Large intestine (tissue), 3 donors: ENCODE measurements at regions not wholly inside any gene's neighbourhood (a gene's known extent, or its start where the extent isn't known, plus 50 kb on each side); places are given as distances from the start of the nearest gene placed in this dataset.
"Not testable (repeated sequence)": the region's sequence is repeated elsewhere in the genome, so short reads cannot be mapped to it uniquely, and the experiment has no call there.

Experiments
- DNase-seq, 2 donors: peaks; one replicate each; pipeline versions ENCODE4 v3.0.0 to v3.0.0-alpha.2; 2013
- H3K27ac ChIP-seq: one replicate; pipeline ENCODE4 v1.5.1; 2013; ENCODE audit warnings: low read length
- H3K27me3 ChIP-seq: 2 replicates; pipeline ENCODE4 v1.6.1; 2013; ENCODE audit warnings: low read length; ENCODE audit not compliant: control insufficient read depth, insufficient read depth
- H3K36me3 ChIP-seq: 2 replicates; pipeline ENCODE4 v1.6.1; 2013; ENCODE audit warnings: low read length; ENCODE audit not compliant: control insufficient read depth, insufficient read depth
- H3K4me1 ChIP-seq: one replicate; pipeline ENCODE4 v1.6.1; 2013; ENCODE audit warnings: low read length; ENCODE audit not compliant: control insufficient read depth, insufficient read depth
- H3K4me3 ChIP-seq: one replicate; pipeline ENCODE4 v1.5.1; 2013; ENCODE audit warnings: low read length
- H3K9me3 ChIP-seq: one replicate; pipeline ENCODE4 v1.6.1; 2013; ENCODE audit warnings: mild to moderate bottlenecking, low read depth, low read length, moderate library complexity; ENCODE audit not compliant: control insufficient read depth
- WGBS: methylation state at CpG from one replicate; pipeline ENCODE4 v1.1.5; 2013; ENCODE audit warnings: low lambda C conversion rate; ENCODE audit not compliant: insufficient coverage; 5-methylcytosine and 5-hydroxymethylcytosine counted together

DNA sequence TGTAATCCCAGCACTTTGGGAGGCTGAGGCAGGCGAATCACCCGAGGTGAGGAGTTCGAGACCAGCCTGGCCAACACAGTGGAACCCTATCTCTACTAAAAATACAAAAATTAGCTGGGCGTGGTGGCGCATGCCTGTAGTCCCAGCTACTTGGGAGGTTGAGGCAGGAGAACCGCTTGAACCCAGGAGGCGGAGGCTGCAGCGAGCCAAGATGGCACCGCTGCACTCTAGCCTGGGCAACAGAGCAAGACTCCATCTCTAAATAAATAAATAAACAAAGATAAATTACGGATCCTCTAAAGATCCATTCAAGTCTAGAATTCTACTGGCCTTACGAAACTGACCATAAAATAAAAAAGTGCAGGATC is 60.4 kb downstream of the SIPA1L2 start:
- no CpG with 5 or more reads among the region's 11 CpGs for WGBS
- H3K27me3 ChIP-seq, H3K4me3 ChIP-seq, H3K9me3 ChIP-seq, H3K36me3 ChIP-seq, H3K27ac ChIP-seq, H3K4me1 ChIP-seq, DNase-seq: not testable (repeated sequence)

DNA sequence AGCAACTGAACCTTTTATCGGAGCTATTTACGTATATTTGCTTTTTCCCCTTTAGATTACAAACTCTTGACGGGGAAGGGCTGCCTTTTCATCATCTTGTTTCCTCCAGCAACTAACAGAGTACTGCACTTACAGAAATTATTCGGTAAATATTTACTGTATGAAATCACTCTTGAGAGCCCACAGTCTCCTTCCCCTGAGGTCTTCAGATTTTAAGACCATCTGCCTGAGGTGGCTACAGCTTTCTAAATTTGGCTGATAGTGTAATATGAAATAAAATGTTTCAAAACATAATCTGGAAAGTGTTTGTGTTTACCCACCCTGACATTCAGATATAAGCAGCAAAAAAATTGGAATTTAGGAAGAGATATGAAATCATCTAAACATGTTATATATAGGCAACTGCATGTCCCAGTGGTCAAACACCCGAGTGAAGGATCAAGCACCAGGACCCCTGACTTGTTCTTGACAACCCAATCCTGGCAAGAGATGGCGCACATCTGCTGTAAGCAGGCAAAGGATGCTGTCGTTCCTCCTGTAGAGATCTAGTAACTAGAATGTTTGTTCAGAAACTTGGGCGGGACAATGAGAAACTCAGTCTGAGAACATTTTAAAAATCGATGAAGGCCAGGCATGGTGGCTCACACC is 60.9 kb downstream of the SIPA1L2 start:
- WGBS, result 42% methylated on average over 3 of the region's 9 CpGs
- no peaks in the 10 kb centered on the region for H3K4me1 ChIP-seq

DNA sequence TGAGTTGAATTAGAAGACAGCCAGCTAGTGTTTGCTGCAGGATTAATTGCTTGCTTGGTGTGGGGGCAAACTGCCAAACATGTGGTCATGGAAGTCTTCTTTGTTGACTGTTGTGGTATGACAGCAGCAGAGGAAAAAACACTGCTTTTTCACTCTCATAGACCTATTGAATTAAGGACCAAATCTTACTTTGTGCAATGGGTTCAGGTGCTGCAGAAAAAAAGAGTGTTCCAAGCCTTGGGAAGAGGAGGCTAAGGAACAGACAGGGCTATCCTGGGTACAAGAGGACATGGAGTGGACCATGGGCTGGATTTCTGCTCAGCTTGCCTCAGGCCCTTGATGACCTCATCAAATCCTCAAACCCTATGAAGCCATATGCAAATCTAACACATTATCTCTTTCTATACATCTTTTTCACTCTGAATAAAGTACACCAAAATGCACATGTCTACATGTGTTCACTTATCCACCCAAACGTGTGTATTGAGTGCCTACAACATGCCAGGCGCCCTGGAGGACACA is 61.5 kb downstream of the SIPA1L2 start:
- H3K9me3 ChIP-seq, result no peaks in the 10 kb centered on the region
- no peak overlapping the region for H3K27ac ChIP-seq
- H3K36me3 ChIP-seq, result no peaks in the 10 kb centered on the region
- H3K4me1 ChIP-seq, result no peaks in the 10 kb centered on the region
- no peak overlapping the region for H3K4me3 ChIP-seq
- no peaks in the 10 kb centered on the region for H3K27me3 ChIP-seq
- WGBS, result no CpG with 5 or more reads among the region's 2 CpGs
- no peak for DNase-seq

More for the DNA sequence above, 60.9 kb downstream of the SIPA1L2 start:
- Histone ChIP-seq H3K27me3 (no peaks in the 10 kb centered on the region), H3K9me3 (no peaks in the 10 kb centered on the region), H3K36me3 (no peaks in the 10 kb centered on the region), H3K4me3 (no peak overlapping the region), H3K27ac (no peak overlapping the region)
- no peak for DNase-seq

DNA sequence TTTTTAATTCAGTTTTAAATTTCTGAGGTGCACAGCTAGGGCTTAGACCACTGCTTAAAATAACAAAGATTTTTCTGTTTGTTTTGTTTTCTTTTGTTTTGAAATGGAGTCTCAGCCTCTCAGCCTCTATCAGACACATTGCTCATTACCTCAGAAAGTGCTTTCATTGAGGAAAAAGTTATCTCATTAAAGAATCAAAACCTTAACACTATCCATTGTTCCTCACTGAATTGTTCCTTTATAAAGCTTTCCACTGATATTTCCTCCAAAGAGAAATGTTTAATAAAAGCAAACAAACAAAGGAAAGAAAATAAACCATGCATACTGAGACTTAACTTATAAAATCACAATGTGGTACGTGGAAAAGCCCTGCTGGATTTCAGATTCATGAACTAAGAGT is 63.8 kb downstream of the SIPA1L2 start:
- H3K9me3 ChIP-seq, result no peaks in the 10 kb centered on the region
- no peaks in the 10 kb centered on the region for H3K4me1 ChIP-seq
- 86% methylated on average over 1 of the region's 1 CpG for WGBS
- H3K4me3 ChIP-seq, result no peak overlapping the region
- no peak overlapping the region for H3K27ac ChIP-seq
- no peaks in the 10 kb centered on the region for H3K27me3 ChIP-seq
- DNase-seq, result no peak
- no peaks in the 10 kb centered on the region for H3K36me3 ChIP-seq

DNA sequence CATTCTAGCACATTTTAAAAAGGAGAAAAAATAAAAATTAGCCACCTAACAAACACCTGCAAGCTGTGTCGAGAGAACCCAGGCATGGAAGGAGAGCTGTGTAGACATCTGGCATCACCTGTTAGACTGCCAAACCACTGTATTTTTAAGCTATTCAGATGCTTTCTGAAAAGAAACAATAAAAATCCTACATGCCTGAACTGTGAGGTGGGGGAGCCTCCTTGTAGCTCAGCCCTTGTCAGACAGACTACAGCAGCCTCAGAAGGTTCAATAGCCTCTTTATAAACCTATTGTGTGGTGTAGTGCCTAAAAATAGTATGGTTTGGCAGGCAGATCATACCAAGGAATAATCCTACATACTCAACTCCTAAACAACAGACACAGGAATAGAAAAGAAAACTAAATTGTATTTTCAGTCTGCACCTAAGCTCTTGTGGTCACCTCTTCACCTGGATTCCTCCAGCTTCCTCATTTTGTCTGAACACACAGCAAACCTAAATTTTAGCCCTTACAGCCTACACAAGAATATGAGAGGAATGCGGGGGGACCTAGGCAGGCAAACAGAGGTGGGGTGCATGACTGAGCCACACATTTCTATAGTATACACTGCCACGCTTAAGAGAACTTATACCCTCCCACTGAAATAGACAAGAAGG is 67.0 kb downstream of the SIPA1L2 start:
- H3K4me1 ChIP-seq, result peaks cover 3% of the 10 kb centered on the region
- WGBS, result no CpG with 5 or more reads among the region's 3 CpGs

DNA sequence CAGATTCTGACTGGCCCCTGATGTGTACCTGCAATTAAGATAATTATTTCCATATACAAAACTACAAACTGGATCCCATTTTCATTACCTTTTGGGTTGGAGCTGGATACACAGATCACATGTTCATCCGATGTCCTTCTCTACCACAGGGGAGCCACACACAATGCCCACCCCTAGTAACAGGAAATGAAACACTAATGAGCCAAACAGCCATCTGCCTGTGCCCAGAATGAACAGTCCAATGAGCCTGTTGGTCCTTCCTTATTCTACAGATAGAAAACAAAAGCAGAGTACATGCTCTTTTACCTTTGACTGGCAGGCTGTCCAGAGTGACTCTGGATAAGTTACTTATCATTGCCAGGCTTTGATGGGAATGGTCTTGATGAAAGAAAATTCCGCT is 68.6 kb downstream of the SIPA1L2 start:
- Histone ChIP-seq H3K27ac (no peak overlapping the region), H3K36me3 (no peaks in the 10 kb centered on the region), H3K9me3 (no peaks in the 10 kb centered on the region), H3K4me3 (no peak overlapping the region), H3K4me1 (peaks cover 13% of the 10 kb centered on the region), H3K27me3 (no peaks in the 10 kb centered on the region)
- no CpG with 5 or more reads among the region's 2 CpGs for WGBS
- no peak for DNase-seq

More for the DNA sequence above, 67.0 kb downstream of the SIPA1L2 start:
- H3K36me3 ChIP-seq, result no peaks in the 10 kb centered on the region
- H3K4me3 ChIP-seq, result no peak overlapping the region
- H3K9me3 ChIP-seq, result no peaks in the 10 kb centered on the region
- DNase-seq, result no peak
- H3K27me3 ChIP-seq, result no peaks in the 10 kb centered on the region
- H3K27ac ChIP-seq, result no peak overlapping the region

DNA sequence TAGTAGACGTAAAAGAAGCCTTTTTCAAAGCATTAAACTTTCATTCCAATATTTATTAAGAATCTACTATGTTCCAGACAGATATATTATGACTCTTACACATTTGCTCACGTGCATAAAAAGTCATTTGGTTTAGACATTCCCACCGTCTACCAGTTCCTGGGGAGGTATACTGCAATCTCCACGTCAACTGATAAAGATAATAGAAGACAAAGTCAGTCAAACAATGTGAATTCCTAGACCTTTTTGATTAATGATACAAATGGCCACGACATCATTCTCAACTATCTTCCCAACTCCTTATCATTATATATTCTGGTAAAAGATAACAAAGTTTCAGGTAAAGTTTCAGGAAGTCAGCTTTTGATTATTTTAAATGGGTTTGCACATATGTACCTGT is 69.0 kb downstream of the SIPA1L2 start:
- Histone ChIP-seq H3K36me3 (no peaks in the 10 kb centered on the region), H3K27ac (no peak overlapping the region), H3K9me3 (no peaks in the 10 kb centered on the region), H3K4me1 (peaks cover 16% of the 10 kb centered on the region), H3K27me3 (no peaks in the 10 kb centered on the region), H3K4me3 (no peak overlapping the region)
- no peak for DNase-seq
- 72% methylated on average over 3 of the region's 5 CpGs for WGBS

DNA sequence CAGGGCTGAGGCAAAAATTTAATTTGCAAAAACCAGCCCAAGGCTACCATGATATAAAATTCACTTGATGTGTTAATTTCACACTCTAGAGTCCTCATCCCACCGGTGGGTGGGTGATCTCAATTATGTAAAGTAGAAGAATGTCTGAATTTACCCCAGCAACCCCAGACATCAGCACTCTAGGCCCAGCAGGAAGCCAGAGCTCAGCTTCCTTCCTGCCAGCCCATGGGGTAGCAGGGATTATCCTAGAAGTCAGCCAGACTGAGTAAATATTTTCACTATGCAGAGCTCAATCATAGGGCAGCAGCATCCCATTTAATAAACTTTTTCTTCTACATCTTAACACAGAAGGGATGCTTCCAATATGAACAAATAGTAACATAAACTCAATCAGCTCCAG is 71.0 kb downstream of the SIPA1L2 start:
- Histone ChIP-seq H3K27ac (no peak overlapping the region), H3K9me3 (no peaks in the 10 kb centered on the region), H3K27me3 (no peaks in the 10 kb centered on the region), H3K36me3 (no peaks in the 10 kb centered on the region), H3K4me1 (peaks cover 20% of the 10 kb centered on the region), H3K4me3 (no peak overlapping the region)
- no peak for DNase-seq
- no CpG with 5 or more reads among the region's 1 CpG for WGBS

DNA sequence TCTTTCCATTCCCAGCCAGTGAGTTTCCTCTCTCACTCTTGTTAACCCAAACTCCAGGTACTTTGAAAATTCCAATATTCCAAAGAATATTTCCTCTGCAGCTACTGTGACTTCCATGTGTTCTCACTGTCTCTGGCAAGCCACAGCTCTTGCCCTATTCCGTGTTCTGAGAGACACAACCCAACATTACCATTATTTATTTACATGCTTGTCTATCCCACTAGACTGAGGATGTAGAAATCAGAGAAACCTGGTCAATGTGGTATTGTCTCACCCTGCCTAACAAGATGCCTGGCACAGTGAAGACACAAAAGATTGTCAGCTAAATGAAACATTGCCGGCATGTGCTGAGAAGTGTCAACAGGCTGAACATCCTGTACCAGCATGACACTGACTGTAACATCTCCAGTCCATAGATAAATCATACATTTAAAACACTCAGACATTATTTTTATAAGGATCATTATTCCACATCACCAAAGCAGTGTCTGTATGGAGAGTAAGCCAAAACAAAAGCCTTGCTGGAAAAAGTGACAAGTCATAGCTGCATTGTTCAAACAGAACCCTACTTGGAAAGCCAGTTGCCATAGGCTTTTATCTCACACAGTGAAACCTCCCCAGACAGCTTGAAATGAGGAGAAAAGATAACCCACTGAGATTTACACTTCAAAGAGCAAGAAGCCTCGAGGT is 72.3 kb downstream of the SIPA1L2 start:
- no peak overlapping the region for H3K27ac ChIP-seq
- H3K4me3 ChIP-seq, result no peak overlapping the region
- no peaks in the 10 kb centered on the region for H3K27me3 ChIP-seq
- H3K36me3 ChIP-seq, result no peaks in the 10 kb centered on the region
- DNase-seq, result no peak
- peaks cover 20% of the 10 kb centered on the region for H3K4me1 ChIP-seq
- 0% methylated on average over 1 of the region's 3 CpGs for WGBS
- no peaks in the 10 kb centered on the region for H3K9me3 ChIP-seq

DNA sequence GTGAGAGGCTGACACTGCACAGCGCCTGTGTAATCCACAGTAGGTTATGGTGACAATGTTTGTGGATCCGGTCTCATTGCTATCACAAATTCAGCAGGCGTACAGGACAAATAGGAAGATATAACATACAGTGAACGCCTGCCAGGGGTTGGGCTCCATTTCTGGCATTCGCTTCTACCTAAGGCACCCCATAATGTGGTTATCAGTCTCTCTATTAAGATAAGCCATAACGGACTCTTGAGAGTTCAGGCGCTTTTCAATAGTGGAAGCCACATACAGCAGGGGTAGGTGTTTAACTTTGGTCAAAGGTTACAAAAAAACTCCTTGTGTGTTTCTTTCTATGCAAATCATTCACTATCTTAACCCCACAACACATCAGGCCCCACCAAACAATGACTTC is 72.8 kb downstream of the SIPA1L2 start:
- no peaks in the 10 kb centered on the region for H3K9me3 ChIP-seq
- DNase-seq, result no peak
- no peaks in the 10 kb centered on the region for H3K36me3 ChIP-seq
- WGBS, result no CpG with 5 or more reads among the region's 7 CpGs
- peaks cover 20% of the 10 kb centered on the region for H3K4me1 ChIP-seq
- no peaks in the 10 kb centered on the region for H3K27me3 ChIP-seq
- no peak overlapping the region for H3K4me3 ChIP-seq
- H3K27ac ChIP-seq, result no peak overlapping the region
